HFFc6 (cell line): ENCODE measurements at regions not wholly inside any gene's neighbourhood (a gene's known extent, or its start where the extent isn't known, plus 50 kb on each side); places are given as distances from the start of the nearest gene placed in this dataset.
A peak's percentile ranks its signal among the peaks of the same experiment; 100 is the strongest.
"Not testable (repeated sequence)": the region's sequence is repeated elsewhere in the genome, so short reads cannot be mapped to it uniquely, and the experiment has no call there.

ENCODE experiments used
- DNase-seq: peaks from one replicate; pipeline ENCODE4 v3.0.0-alpha.2; 2018
- H3K27ac Mint-ChIP-seq: 2 replicates; pipeline ENCODE4 v1.8.0; 2020; ENCODE audit warnings: mild to moderate bottlenecking, mixed read lengths
- H3K27me3 Mint-ChIP-seq: 2 replicates; pipeline ENCODE4 v1.8.0; 2021; ENCODE audit warnings: mild to moderate bottlenecking, moderate library complexity, mixed read lengths; ENCODE audit not compliant: insufficient read depth
- H3K36me3 Mint-ChIP-seq: 2 replicates; pipeline ENCODE4 v1.8.0; 2021; ENCODE audit warnings: low read depth, mixed read lengths
- H3K4me1 Mint-ChIP-seq: 2 replicates; pipeline ENCODE4 v1.8.0; 2020; ENCODE audit warnings: low read depth, mixed read lengths
- H3K4me3 Mint-ChIP-seq: 2 replicates; pipeline ENCODE4 v1.8.0; 2020; ENCODE audit warnings: mild to moderate bottlenecking, moderate library complexity, mixed read lengths
- H3K9me3 Mint-ChIP-seq: 2 replicates; pipeline ENCODE4 v1.8.0; 2020; ENCODE audit warnings: mild to moderate bottlenecking, mixed read lengths
- TF ChIP-seq, protein P1 (sequence below): fragments of 200-600 bp; sonication (generic); IDR thresholded peaks from 2 replicates; pipeline ENCODE4 v1.5.0; 2021; ENCODE audit warnings: antibody characterized with exemption, mild to moderate bottlenecking

DNA sequence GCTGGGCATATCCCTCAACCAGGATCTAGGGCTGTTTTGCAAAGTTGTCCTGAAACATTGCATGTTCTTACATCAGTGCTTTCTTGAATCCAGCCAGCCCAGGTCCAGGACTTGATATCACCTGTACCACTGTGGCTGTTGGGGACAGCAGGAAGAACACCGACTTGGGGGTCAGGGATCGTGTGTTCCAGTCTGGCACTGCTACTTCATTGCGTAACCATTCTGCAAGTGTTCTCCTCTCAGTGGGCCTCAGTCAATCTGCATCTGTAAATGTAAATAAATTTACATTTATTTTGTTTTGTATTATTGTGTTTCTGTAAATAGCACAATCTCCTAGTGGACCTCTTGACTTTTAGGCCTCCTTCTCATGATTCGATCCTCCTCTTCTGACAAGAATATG lies 167.3 kb downstream of the SUDS3 start:
- peaks cover 12% of the 10 kb centered on the region for H3K4me1 Mint-ChIP-seq
- peaks cover 13% of the 10 kb centered on the region for H3K9me3 Mint-ChIP-seq
- H3K4me3 Mint-ChIP-seq = no peak overlapping the region

DNA sequence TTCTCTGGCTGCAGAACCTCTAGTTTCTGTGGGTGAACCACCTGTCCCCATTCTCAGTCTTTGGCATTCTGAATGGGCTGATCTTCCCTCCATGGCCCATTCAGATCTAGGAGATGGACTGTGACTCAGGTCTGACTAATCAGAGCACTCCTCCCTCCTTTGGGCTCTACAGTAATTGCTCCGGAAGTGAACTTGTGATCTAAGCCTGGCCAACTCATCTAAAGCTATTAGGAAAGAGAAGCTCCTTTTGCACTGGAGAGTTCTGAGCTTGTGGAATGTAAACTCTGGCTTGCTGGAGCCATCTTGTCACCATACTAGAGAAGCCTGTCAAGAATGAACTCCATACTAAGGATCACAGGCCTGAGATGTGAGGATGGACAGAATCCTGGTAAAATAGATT lies 168.2 kb downstream of the SUDS3 start:
- Mint-ChIP-seq H3K36me3 (peaks cover 9% of the 10 kb centered on the region; the same call in 1 of the 2 replicates), H3K27ac (peak overlapping the region; percentile 50; the same call in 1 of the 2 replicates), H3K4me1 (peaks cover 16% of the 10 kb centered on the region), H3K27me3 (peaks cover 1% of the 10 kb centered on the region; the same call in 1 of the 2 replicates), H3K9me3 (peaks cover 13% of the 10 kb centered on the region), H3K4me3 (peak overlapping the region; percentile 25; the same call in 1 of the 2 replicates)
- DNase-seq = peak; percentile 63
- TF ChIP-seq, protein P1, sequence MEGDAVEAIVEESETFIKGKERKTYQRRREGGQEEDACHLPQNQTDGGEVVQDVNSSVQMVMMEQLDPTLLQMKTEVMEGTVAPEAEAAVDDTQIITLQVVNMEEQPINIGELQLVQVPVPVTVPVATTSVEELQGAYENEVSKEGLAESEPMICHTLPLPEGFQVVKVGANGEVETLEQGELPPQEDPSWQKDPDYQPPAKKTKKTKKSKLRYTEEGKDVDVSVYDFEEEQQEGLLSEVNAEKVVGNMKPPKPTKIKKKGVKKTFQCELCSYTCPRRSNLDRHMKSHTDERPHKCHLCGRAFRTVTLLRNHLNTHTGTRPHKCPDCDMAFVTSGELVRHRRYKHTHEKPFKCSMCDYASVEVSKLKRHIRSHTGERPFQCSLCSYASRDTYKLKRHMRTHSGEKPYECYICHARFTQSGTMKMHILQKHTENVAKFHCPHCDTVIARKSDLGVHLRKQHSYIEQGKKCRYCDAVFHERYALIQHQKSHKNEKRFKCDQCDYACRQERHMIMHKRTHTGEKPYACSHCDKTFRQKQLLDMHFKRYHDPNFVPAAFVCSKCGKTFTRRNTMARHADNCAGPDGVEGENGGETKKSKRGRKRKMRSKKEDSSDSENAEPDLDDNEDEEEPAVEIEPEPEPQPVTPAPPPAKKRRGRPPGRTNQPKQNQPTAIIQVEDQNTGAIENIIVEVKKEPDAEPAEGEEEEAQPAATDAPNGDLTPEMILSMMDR = no peak

More for the DNA sequence above, 167.3 kb downstream of the SUDS3 start:
- DNase-seq = no peak
- no peaks in the 10 kb centered on the region for H3K27me3 Mint-ChIP-seq
- H3K36me3 Mint-ChIP-seq = peaks cover 9% of the 10 kb centered on the region; the same call in 1 of the 2 replicates
- no peak overlapping the region for H3K27ac Mint-ChIP-seq
- TF ChIP-seq, protein P1 = no peak

DNA sequence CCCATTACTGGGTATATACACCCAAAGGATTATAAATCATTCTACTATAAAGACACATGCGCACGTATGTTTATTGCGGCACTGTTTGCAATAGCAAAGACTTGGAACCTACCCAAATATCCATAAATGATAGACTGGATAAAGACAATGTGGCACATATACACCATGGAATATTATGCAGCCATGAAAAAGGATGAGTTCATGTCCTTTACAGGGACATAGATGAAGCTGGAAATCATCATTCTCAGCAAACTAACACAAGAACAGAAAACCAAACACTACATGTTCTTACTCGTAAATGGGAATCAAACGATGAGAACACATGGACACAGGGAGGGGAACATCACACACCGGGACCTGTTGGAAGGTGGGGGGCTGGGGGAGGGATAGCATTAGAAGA lies 171.3 kb downstream of the SUDS3 start:
- DNase-seq, H3K4me3 Mint-ChIP-seq, H3K27ac Mint-ChIP-seq, H3K36me3 Mint-ChIP-seq, H3K9me3 Mint-ChIP-seq, H3K27me3 Mint-ChIP-seq: not testable (repeated sequence)
- H3K4me1 Mint-ChIP-seq = peaks cover 19% of the 10 kb centered on the region

DNA sequence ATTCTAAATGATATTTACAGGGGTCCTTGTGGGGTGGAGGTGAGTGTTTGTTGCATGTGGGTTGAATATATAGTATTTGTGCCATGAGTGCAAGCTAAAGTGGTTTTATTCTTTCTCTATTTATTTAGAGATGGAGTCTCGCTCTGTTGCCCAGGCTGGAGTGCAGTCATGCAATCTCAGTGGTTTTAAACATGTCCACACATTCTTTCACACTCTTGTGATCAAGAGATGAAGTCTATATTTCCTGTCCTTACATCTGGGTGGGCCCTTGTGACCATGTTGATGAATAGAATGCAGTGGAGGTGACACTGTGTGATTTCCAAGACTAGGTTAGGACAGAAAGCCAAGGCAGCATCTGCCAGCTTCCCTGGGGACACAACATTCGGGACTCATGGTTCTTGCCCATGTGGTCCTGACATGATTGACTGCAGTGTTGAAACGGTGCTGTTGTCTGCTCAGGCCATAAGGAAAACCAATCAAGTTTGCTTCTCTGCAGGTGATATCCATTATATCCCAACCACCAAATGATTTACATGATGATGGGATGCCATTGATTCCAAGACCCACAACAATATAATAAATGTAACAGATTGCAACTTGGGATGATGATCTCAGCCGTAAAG lies 172.6 kb downstream of the SUDS3 start:
- Mint-ChIP-seq H3K36me3 (0 out of 2 replicates have a peak, but pooled peaks cover 5% of the 10 kb centered on the region), H3K4me1 (peaks cover 19% of the 10 kb centered on the region), H3K27me3 (peaks cover 1% of the 10 kb centered on the region; the same call in 1 of the 2 replicates), H3K4me3 (no peak overlapping the region), H3K9me3 (peaks cover 15% of the 10 kb centered on the region; the same call in 1 of the 2 replicates), H3K27ac (no peak overlapping the region)
- TF ChIP-seq, protein P1 = no peak
- DNase-seq = no peak

DNA sequence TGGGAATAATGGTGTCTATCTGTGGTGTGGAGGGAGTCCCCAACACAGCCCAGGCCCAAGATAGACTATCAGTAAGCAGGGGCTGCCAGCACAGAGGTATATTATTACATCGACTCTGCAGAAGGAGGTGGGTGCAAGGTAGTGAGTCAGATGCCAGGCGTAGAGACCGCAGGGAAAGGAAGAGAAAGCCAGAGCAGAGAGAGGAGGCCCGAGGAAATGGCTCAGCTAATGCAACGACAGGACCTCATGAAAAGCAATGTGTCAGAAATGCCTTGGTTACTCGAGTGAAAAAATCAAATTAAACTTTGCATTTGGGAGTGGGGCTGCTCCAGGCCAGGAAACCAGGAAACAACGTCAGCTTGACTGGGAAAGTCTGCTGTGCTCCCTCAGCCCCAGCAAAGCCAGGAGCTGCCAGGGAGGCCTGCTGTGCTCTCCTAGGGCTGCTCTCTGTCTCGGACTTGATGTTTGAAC lies 173.2 kb downstream of the SUDS3 start:
- Mint-ChIP-seq H3K9me3 (peaks cover 14% of the 10 kb centered on the region; the same call in 1 of the 2 replicates), H3K27ac (no peak overlapping the region; the same call in 1 of the 2 replicates), H3K4me3 (no peak overlapping the region), H3K27me3 (peaks cover 1% of the 10 kb centered on the region; the same call in 1 of the 2 replicates), H3K4me1 (peaks cover 13% of the 10 kb centered on the region), H3K36me3 (0 out of 2 replicates have a peak, but pooled peaks cover 2% of the 10 kb centered on the region)
- TF ChIP-seq, protein P1 = no peak
- no peak for DNase-seq

DNA sequence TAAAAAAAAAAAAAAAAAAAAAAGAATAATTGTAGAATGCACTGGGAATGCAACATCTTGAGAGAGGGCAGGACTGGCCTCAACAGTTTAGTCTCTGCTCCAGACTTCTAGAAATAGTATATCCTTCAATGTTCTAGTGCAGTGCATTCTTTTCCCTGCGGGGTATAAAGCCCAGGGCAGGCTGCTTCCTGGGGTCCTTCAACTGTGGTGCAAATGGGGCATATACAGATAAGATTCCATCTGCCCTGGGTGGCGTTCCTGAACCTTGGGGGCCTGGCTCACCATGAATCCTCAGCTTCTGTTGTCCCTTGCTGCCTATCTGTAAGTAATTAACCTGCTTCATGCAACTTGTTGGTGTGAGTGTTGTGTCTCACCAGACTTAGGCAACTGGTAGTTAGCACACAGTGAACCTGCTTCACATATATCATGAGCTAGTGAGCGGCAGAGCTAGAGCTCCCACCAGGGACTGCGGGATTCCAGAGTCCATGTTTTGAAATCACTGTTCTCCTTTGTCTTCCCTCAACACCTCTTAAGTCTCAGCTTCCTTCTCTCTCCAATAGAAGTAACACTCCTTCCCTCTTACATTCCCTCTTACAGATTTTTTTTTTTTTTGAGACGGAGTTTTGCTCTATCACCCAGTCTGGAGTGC lies 177.6 kb downstream of the SUDS3 start:
- TF ChIP-seq, protein P1 = no peak
- Mint-ChIP-seq H3K4me3 (no peak overlapping the region), H3K4me1 (peaks cover 7% of the 10 kb centered on the region; the same call in 1 of the 2 replicates), H3K36me3 (no peaks in the 10 kb centered on the region), H3K27ac (no peak overlapping the region), H3K27me3 (peaks cover 2% of the 10 kb centered on the region), H3K9me3 (peaks cover 9% of the 10 kb centered on the region; the same call in 1 of the 2 replicates)
- DNase-seq = no peak
